ENCODE measurements at regions not wholly inside any gene's neighbourhood (a gene's known extent, or its start where the extent isn't known, plus 50 kb on each side); places are given as distances from the start of the nearest gene placed in this dataset.

GRCh38 chr22:47245786-47246185 lies 483.3 kb downstream of the TBC1D22A start:
- TF ChIP-seq CTCF (IDR thresholded peaks at IDR 0.05; ENCODE audit: insufficient read depth, low read length), result no peak
- no peak for TF ChIP-seq GABPA (IDR thresholded peaks at IDR 0.05; ENCODE audit: low read depth)
- no peak for TF ChIP-seq REST (IDR thresholded peaks at IDR 0.05; ENCODE audit: insufficient replicate concordance, low read depth)
- no peak for TF ChIP-seq POLR2AphosphoS5 (IDR thresholded peaks at IDR 0.05; ENCODE audit: low read depth)

Measured in HL-60 (cell line).